ENCODE measurements at regions not wholly inside any gene's neighbourhood (a gene's known extent, or its start where the extent isn't known, plus 50 kb on each side); places are given as distances from the start of the nearest gene placed in this dataset.

GRCh38 chr14:54251356-54251755, 145.5 kb upstream of the CDKN3 start:
- no peak overlapping the region for H3K23ac ChIP-seq (ENCODE audit: low read depth, low read length)
- no peak overlapping the region for H3K14ac ChIP-seq (replicated peaks; ENCODE audit: low read depth, low read length)
- H4K8ac ChIP-seq (ENCODE audit: low read depth in 2 of 2, low read length in 2 of 2), result no peak overlapping the region
- no peak for DNase-seq
- no peak overlapping the region for H2BK20ac ChIP-seq (ENCODE audit: low read depth, low read length)
- WGBS, 2 experiments (ENCODE audit: extremely low coverage in 2 of 2, insufficient read length in 1 of 2), result 83% methylated on average over 1 of the region's 4 CpGs; no CpG with 5 or more reads in 1 of the 2 experiments
- no peak overlapping the region for H2BK120ac ChIP-seq (ENCODE audit: low read depth, low read length)
- dilution Hi-C loops (cut with HindIII; ENCODE audit: low sequenced_read_pairs, unreplicated experiment) (no loop called here), intact Hi-C loops (cut with micrococcal nuclease) (no loop called here), in situ Hi-C loops (cut with MboI; ENCODE audit: low sequenced_read_pairs) (no loop called here)
- no peak for TF ChIP-seq CHD1 (IDR thresholded peaks at IDR 0.05; ENCODE audit: low read depth, low read length)
- no peak for TF ChIP-seq MXI1 (IDR thresholded peaks at IDR 0.05; ENCODE audit: borderline replicate concordance, low read depth, low read length)
- TF ChIP-seq NFE2L2 (IDR thresholded peaks at IDR 0.05; ENCODE audit: low read depth, low read length), result no peak
- no peak for TF ChIP-seq CEBPB (IDR thresholded peaks at IDR 0.05; ENCODE audit: low read depth, low read length)
- no peak for TF ChIP-seq RAD21 (IDR thresholded peaks at IDR 0.05; ENCODE audit: low read length)
- TF ChIP-seq, protein P1, sequence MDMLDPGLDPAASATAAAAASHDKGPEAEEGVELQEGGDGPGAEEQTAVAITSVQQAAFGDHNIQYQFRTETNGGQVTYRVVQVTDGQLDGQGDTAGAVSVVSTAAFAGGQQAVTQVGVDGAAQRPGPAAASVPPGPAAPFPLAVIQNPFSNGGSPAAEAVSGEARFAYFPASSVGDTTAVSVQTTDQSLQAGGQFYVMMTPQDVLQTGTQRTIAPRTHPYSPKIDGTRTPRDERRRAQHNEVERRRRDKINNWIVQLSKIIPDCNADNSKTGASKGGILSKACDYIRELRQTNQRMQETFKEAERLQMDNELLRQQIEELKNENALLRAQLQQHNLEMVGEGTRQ (IDR thresholded peaks at IDR 0.05; ENCODE audit: low read depth, low read length), result no peak
- no peak for TF ChIP-seq RFX5 (IDR thresholded peaks at IDR 0.05; ENCODE audit: low read depth, low read length)
- TF ChIP-seq POLR2A (IDR thresholded peaks at IDR 0.05; ENCODE audit: low read depth, low read length), result no peak
- TF ChIP-seq MAZ (IDR thresholded peaks at IDR 0.05; ENCODE audit: borderline replicate concordance, low read depth, low read length), result no peak
- TF ChIP-seq MAFK (IDR thresholded peaks at IDR 0.05; ENCODE audit: low read depth, low read length), result no peak
- no peak for TF ChIP-seq FOS (IDR thresholded peaks at IDR 0.05; ENCODE audit: low read depth, low read length)
- TF ChIP-seq BHLHE40 (IDR thresholded peaks at IDR 0.05; ENCODE audit: low read depth, low read length), result no peak
- TF ChIP-seq SMC3 (IDR thresholded peaks at IDR 0.05; ENCODE audit: low read depth, low read length), result no peak
- no peak for TF ChIP-seq RCOR1 (IDR thresholded peaks at IDR 0.05; ENCODE audit: insufficient replicate concordance, low read length)
- no peak for TF ChIP-seq ELK1 (IDR thresholded peaks at IDR 0.05; ENCODE audit: borderline replicate concordance, low read depth, low read length)
- TF ChIP-seq CTCF (conservative IDR thresholded peaks at IDR 0.05; ENCODE audit: low read depth, low read length), result no peak
- no peaks in the 10 kb centered on the region for H3K9me3 ChIP-seq (ENCODE audit: control insufficient read depth, insufficient read depth, low read length)
- H3K27me3 ChIP-seq (ENCODE audit: control insufficient read depth, insufficient read depth, low read length), result peaks cover 15% of the 10 kb centered on the region
- no peak overlapping the region for H4K5ac ChIP-seq (ENCODE audit: low read depth, low read length)
- H4K91ac ChIP-seq (ENCODE audit: insufficient read depth, low read depth, low read length), result no peak overlapping the region
- ChIA-PET POLR2A (ENCODE audit: unreplicated experiment) (no interaction called here), CTCF (no interaction called here)
- no peaks in the 10 kb centered on the region for H3K36me3 ChIP-seq (ENCODE audit: control insufficient read depth, insufficient read depth, low read length)
- H3K56ac ChIP-seq (ENCODE audit: extremely low read depth, insufficient read depth, low read length), result no peak overlapping the region
- no peak overlapping the region for H2AK5ac ChIP-seq (ENCODE audit: low read depth, low read length)
- H3K4me1 ChIP-seq (ENCODE audit: control insufficient read depth, insufficient read depth, low read length), result peaks cover 7% of the 10 kb centered on the region; the same call in 1 of the 2 replicates
- H2BK15ac ChIP-seq (ENCODE audit: low read depth, low read length), result no peak overlapping the region
- no peak overlapping the region for H3K4me3 ChIP-seq (ENCODE audit: insufficient read depth, low read depth, low read length)
- ATAC-seq (ENCODE audit: low read depth), result no peak
- H3K4me2 ChIP-seq (ENCODE audit: low read depth, low read length), result no peak overlapping the region
- no peak overlapping the region for H3K27ac ChIP-seq (ENCODE audit: insufficient read depth, low read length)
- no peak overlapping the region for H2AFZ ChIP-seq (replicated peaks; ENCODE audit: low read length, poor library complexity)
- no TSS peak for BruUV-seq (replicated peaks)
- no peak overlapping the region for H3K9ac ChIP-seq (ENCODE audit: low read depth, low read length)
- H2AK9ac ChIP-seq (replicated peaks; ENCODE audit: low read depth, low read length, poor library complexity), result no peak overlapping the region
- H3K4ac ChIP-seq (ENCODE audit: low read depth, low read length), result no peak overlapping the region
- no peak overlapping the region for H2BK5ac ChIP-seq (ENCODE audit: low read depth, low read length, poor library complexity, severe bottlenecking)
- no peak overlapping the region for H3K18ac ChIP-seq (ENCODE audit: low read depth, low read length)
- H4K20me1 ChIP-seq (ENCODE audit: insufficient read depth, low read length), result no peaks in the 10 kb centered on the region
- H3K79me1 ChIP-seq (ENCODE audit: low read depth in 1 of 2, low read length in 2 of 2), result no peaks in the 10 kb centered on the region
- peaks cover 8% of the 10 kb centered on the region for H3K9me1 ChIP-seq (ENCODE audit: insufficient read depth, low read length)
